NOMO-1 treated with DMSO at 0.1 percent for 48 hours (cell line): ENCODE measurements at regions not wholly inside any gene's neighbourhood (a gene's known extent, or its start where the extent isn't known, plus 50 kb on each side); places are given as distances from the start of the nearest gene placed in this dataset.

Source experiments
- DNase-seq: peaks from one replicate; lab custom pipeline; 2025; ENCODE audit not compliant: unreplicated experiment; lab: John Stamatoyannopoulos, UW

- no peak for DNase-seq
Observed at GRCh38 chr7:54477083-54477482, 65.1 kb upstream of the VSTM2A start.

DNA sequence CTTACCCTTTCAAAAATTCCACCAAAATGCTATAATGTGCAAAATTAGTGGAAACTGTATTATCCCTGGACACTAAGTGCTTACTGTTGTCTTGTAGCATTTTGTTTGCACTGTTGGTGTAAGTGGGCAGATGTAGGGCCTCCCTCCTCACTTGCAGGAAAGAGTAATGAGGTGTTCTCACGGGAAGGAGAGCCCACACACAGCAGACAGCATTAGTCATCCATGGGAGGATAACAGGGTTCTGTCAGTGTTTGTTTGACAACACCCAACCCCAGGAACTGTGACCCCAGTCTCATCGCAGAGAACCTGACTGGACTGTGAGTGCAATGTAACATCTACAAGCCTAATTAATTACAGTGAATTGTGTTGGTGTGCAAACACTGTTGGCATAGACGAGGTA lies 58.7 kb upstream of the VSTM2A start:
- DNase-seq = no peak

DNA sequence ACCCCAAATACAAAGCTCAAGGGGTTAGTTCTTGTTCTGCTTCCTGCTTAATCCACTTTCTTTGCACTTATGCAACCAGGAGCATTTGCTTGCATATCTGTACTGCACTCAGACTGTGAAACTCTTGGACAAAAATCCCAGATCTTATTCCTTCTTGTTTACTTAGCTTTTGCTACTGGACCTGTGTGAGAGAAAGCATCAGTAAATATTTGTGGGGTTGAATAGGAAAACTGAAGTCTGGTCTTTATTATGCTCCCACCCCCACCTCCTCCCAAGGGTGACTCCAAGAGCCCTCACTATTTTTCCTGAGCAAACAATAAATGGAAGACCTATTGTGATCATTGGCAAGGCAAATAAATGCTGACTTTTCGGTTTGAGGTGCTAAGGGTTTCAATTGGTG lies 57.1 kb upstream of the VSTM2A start:
- no peak for DNase-seq
